HepG2 (cell line): ENCODE measurements at regions not wholly inside any gene's neighbourhood (a gene's known extent, or its start where the extent isn't known, plus 50 kb on each side); places are given as distances from the start of the nearest gene placed in this dataset.

ENCODE experiments used
- CHCHD3 ChIP-seq: sonication (generic); formaldehyde crosslinking; IDR thresholded peaks from 2 replicates; pipeline ENCODE4 v1.8.0; 2022; ENCODE audit warnings: mild to moderate bottlenecking, missing genetic modification reagents, moderate library complexity
- HMGXB3 ChIP-seq: sonication (generic); formaldehyde crosslinking; IDR thresholded peaks from 2 replicates; pipeline ENCODE4 v1.4.0; 2020; ENCODE audit warnings: missing genetic modification reagents, borderline replicate concordance
- MAFK ChIP-seq, 2 experiments: IDR thresholded peaks in 1 of 2; conservative IDR thresholded peaks in 1 of 2; 2 replicates each; pipeline ENCODE4 v1.6.1; 2011; ENCODE audit warnings: improper control_type of control experiment in 2 of 2, low read length in 2 of 2
- PITX1 ChIP-seq: sonication (generic); formaldehyde crosslinking; IDR thresholded peaks from 2 replicates; pipeline ENCODE4 v1.5.1; 2020; ENCODE audit warnings: mild to moderate bottlenecking, missing genetic modification reagents
- RFX5 ChIP-seq: IDR thresholded peaks from 2 replicates; pipeline ENCODE4 v1.6.1; 2011; ENCODE audit warnings: low read depth, low read length, improper control_type of control experiment
- ZNF543 ChIP-seq: sonication (generic); formaldehyde crosslinking; IDR thresholded peaks from 2 replicates; pipeline ENCODE4 v1.4.0; 2020; ENCODE audit warnings: mild to moderate bottlenecking, missing genetic modification reagents
- ZSCAN22 ChIP-seq: sonication (generic); formaldehyde crosslinking; IDR thresholded peaks from 2 replicates; pipeline ENCODE4 v1.4.0; 2020; ENCODE audit warnings: mild to moderate bottlenecking, missing genetic modification reagents
- TF ChIP-seq, protein P1 (sequence below): IDR thresholded peaks from 2 replicates; pipeline ENCODE4 v1.4.0; 2020; ENCODE audit warnings: mild to moderate bottlenecking, missing genetic modification reagents

- TF ChIP-seq, protein P1, sequence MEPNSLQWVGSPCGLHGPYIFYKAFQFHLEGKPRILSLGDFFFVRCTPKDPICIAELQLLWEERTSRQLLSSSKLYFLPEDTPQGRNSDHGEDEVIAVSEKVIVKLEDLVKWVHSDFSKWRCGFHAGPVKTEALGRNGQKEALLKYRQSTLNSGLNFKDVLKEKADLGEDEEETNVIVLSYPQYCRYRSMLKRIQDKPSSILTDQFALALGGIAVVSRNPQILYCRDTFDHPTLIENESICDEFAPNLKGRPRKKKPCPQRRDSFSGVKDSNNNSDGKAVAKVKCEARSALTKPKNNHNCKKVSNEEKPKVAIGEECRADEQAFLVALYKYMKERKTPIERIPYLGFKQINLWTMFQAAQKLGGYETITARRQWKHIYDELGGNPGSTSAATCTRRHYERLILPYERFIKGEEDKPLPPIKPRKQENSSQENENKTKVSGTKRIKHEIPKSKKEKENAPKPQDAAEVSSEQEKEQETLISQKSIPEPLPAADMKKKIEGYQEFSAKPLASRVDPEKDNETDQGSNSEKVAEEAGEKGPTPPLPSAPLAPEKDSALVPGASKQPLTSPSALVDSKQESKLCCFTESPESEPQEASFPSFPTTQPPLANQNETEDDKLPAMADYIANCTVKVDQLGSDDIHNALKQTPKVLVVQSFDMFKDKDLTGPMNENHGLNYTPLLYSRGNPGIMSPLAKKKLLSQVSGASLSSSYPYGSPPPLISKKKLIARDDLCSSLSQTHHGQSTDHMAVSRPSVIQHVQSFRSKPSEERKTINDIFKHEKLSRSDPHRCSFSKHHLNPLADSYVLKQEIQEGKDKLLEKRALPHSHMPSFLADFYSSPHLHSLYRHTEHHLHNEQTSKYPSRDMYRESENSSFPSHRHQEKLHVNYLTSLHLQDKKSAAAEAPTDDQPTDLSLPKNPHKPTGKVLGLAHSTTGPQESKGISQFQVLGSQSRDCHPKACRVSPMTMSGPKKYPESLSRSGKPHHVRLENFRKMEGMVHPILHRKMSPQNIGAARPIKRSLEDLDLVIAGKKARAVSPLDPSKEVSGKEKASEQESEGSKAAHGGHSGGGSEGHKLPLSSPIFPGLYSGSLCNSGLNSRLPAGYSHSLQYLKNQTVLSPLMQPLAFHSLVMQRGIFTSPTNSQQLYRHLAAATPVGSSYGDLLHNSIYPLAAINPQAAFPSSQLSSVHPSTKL, result no peak
- TF ChIP-seq RFX5 (no peak), MAFK (conservative IDR thresholded peaks at IDR 0.05 in 1 of 2, IDR thresholded peaks at IDR 0.05 in 1 of 2; ENCODE audit: low read length in 2 of 2) (no peak), PITX1 (no peak), ZNF543 (CRISPR knock-in tag) (no peak), ZSCAN22 (CRISPR knock-in tag) (no peak), HMGXB3 (CRISPR knock-in tag) (no peak), CHCHD3 (CRISPR knock-in tag) (no peak)
- TF ChIP-seq, all 625 proteins: peak for 0
Observed at GRCh38 chr1:209208648-209209047, 374.9 kb upstream of the CAMK1G start (continued).
